OCI-LY3 (cell line): ENCODE measurements at regions not wholly inside any gene's neighbourhood (a gene's known extent, or its start where the extent isn't known, plus 50 kb on each side); places are given as distances from the start of the nearest gene placed in this dataset.
"Not testable (repeated sequence)": the region's sequence is repeated elsewhere in the genome, so short reads cannot be mapped to it uniquely, and the experiment has no call there.

ENCODE experiments used
- H2AFZ ChIP-seq: fragments of 200-600, 300-600 bp; shearing (Covaris generic); 2 replicates; pipeline ENCODE4 v1.6.0; 2014; ENCODE audit warnings: antibody characterized with exemption, low read depth, low read length
- H3K27ac ChIP-seq: fragments of 200-600, 300-600 bp; sonication (generic); 2 replicates; pipeline ENCODE4 v1.5.1; 2014; ENCODE audit warnings: mild to moderate bottlenecking, low read length, moderate library complexity, mixed read lengths
- H3K27me3 ChIP-seq: fragments of 200-600, 300-600 bp; sonication (generic); 2 replicates; pipeline ENCODE4 v1.6.1; 2014; ENCODE audit warnings: low read depth, low read length, mixed read lengths
- H3K36me3 ChIP-seq: fragments of 200-600, 300-600 bp; sonication (generic); replicated peaks from 2 replicates; pipeline ENCODE3; 2014; ENCODE audit warnings: low read depth, low read length, mixed read lengths
- H3K4me1 ChIP-seq: fragments of 300-600, 200-600 bp; sonication (generic); 2 replicates; pipeline ENCODE4 v1.6.1; 2014; ENCODE audit warnings: low read length, mixed read lengths
- H3K4me2 ChIP-seq: fragments of 200-600, 300-600 bp; sonication (generic); 2 replicates; pipeline ENCODE4 v1.6.1; 2014; ENCODE audit warnings: low read length, mixed read lengths
- H3K4me3 ChIP-seq: fragments of 300-600, 200-600 bp; sonication (generic); 2 replicates; pipeline ENCODE4 v1.5.1; 2014; ENCODE audit warnings: antibody characterized with exemption, mild to moderate bottlenecking, low read length, moderate library complexity
- H3K79me2 ChIP-seq: fragments of 300-600, 200-600 bp; shearing (Covaris generic); 2 replicates; pipeline ENCODE4 v1.6.1; 2014; ENCODE audit warnings: mild to moderate bottlenecking, low read length, mixed read lengths
- H3K9ac ChIP-seq: fragments of 300-600, 200-600 bp; shearing (Covaris generic); 2 replicates; pipeline ENCODE4 v1.6.0; 2014; ENCODE audit warnings: mild to moderate bottlenecking, low read length, moderate library complexity
- H3K9me3 ChIP-seq: fragments of 200-600, 300-600 bp; shearing (Covaris generic); 2 replicates; pipeline ENCODE4 v1.6.1; 2014; ENCODE audit warnings: low read length, mixed read lengths; ENCODE audit not compliant: insufficient read depth
- H4K20me1 ChIP-seq: fragments of 200-600, 300-600 bp; sonication (generic); 2 replicates; pipeline ENCODE4 v1.6.1; 2016; ENCODE audit warnings: low read length, mixed read lengths; ENCODE audit not compliant: insufficient read depth
- CTCF ChIP-seq: fragments of 200-600, 300-600 bp; sonication (generic); IDR thresholded peaks from 2 replicates; pipeline ENCODE4 v1.5.1; 2014; ENCODE audit warnings: antibody characterized with exemption, low read length, low read depth
- EZH2phosphoT487 ChIP-seq: fragments of 200-600 bp; shearing (Covaris generic); IDR thresholded peaks from 2 replicates; pipeline ENCODE4 v1.6.1; 2018; ENCODE audit warnings: antibody characterized with exemption, mixed run types, low read depth

DNA sequence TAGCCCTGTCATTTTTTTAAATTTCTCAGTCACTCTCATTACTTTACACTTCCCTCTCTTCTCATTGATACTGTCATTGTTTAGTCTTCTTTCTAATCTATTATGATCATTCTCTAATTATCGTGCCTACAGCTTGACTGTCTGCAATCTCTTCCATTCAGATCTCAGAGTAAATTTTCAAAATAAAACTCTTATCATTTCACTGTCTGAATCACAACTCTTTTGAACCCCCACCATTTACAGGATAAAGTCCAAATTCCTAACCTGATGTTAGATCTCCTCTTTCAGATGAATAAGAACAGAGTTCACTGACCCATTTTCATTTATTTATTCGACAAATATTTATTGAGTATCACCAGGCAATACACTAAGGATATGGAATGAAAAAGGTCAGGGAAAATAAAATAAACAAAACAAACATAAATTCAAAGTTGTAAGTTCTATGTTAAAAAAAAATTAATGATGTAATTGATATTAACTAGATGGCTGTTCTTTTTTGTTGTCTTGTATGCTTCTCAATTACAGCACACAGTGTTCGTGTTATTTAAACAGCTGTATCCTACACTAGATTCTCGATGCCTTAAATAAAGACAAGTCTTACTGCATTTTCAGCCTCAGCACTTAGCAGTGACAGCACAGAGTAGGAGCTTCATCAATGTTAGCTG is 631.0 kb downstream of the IRS1 start:
- H3K4me2 ChIP-seq = no peak overlapping the region
- no peaks in the 10 kb centered on the region for H3K4me1 ChIP-seq
- H3K27me3 ChIP-seq = no peaks in the 10 kb centered on the region
- no peak overlapping the region for H2AFZ ChIP-seq
- no peak for TF ChIP-seq CTCF
- no peak for TF ChIP-seq EZH2phosphoT487
- H3K27ac ChIP-seq = no peak overlapping the region
- H4K20me1 ChIP-seq = no peaks in the 10 kb centered on the region
- no peaks in the 10 kb centered on the region for H3K9me3 ChIP-seq
- no peaks in the 10 kb centered on the region for H3K79me2 ChIP-seq
- H3K4me3 ChIP-seq = no peak overlapping the region
- no peak overlapping the region for H3K9ac ChIP-seq
- H3K36me3 ChIP-seq = no peaks in the 10 kb centered on the region

DNA sequence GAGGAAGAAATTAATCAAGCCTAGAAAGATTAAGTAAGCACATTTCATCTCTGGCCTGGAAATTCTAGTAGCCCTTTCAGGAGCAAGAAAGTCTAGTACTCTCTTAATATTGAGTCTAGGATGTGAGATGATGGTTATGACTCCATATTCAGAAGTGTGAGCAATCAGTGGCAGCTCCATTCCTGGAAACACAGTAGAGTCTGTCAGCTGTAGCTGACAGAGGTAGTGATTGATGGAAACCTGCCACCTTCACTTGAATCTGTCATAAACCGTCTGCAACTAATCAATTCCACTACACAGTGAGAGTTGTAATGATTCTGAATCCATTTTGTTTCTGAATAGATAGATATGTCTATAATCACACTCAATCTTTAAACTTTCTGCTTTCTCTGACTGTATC is 635.1 kb downstream of the IRS1 start:
- Histone ChIP-seq H2AFZ (no peak overlapping the region), H3K4me3 (no peak overlapping the region), H3K79me2 (no peaks in the 10 kb centered on the region), H4K20me1 (no peaks in the 10 kb centered on the region), H3K4me2 (no peak overlapping the region), H3K27ac (no peak overlapping the region), H3K9me3 (no peaks in the 10 kb centered on the region), H3K36me3 (no peaks in the 10 kb centered on the region), H3K27me3 (no peaks in the 10 kb centered on the region), H3K4me1 (no peaks in the 10 kb centered on the region), H3K9ac (no peak overlapping the region)
- TF ChIP-seq EZH2phosphoT487 (no peak), CTCF (no peak)

DNA sequence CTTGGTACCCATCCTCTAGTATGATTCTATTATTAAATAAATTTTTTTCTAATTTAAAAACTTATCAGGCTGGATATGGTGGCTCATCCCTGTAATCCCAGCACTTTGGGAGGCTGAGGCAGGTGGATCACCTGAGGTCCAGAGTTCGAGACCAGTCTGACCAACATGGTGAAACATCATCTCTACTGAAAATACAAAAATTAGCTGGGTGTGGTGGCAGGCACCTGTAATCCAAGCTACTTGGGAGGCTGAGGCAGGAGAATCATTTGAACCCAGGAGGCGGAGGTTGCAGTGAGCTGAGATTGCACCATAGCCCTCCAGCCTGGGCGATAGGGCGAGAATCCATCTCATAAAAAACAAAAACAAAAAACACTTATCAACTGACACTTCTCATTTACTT is 639.0 kb downstream of the IRS1 start:
- not testable (repeated sequence) for H3K27ac ChIP-seq, H3K4me1 ChIP-seq, H2AFZ ChIP-seq, H3K36me3 ChIP-seq, H3K27me3 ChIP-seq, H3K9ac ChIP-seq, H3K79me2 ChIP-seq, H3K4me3 ChIP-seq, H3K4me2 ChIP-seq, H4K20me1 ChIP-seq, H3K9me3 ChIP-seq

- no peak overlapping the region for H3K27ac ChIP-seq
- no peaks in the 10 kb centered on the region for H3K27me3 ChIP-seq
- no peaks in the 10 kb centered on the region for H3K4me1 ChIP-seq
- no peaks in the 10 kb centered on the region for H3K79me2 ChIP-seq
- no peaks in the 10 kb centered on the region for H4K20me1 ChIP-seq
- H3K4me2 ChIP-seq = no peak overlapping the region
- no peaks in the 10 kb centered on the region for H3K36me3 ChIP-seq
- no peaks in the 10 kb centered on the region for H3K9me3 ChIP-seq
- H2AFZ ChIP-seq = no peak overlapping the region
- H3K9ac ChIP-seq = no peak overlapping the region
- TF ChIP-seq CTCF (no peak), EZH2phosphoT487 (no peak)
- H3K4me3 ChIP-seq = no peak overlapping the region
Observed at GRCh38 chr2:226159875-226160479, 639.6 kb downstream of the IRS1 start.
